Tibial nerve (tissue), 4 donors: ENCODE measurements at regions not wholly inside any gene's neighbourhood (a gene's known extent, or its start where the extent isn't known, plus 50 kb on each side); places are given as distances from the start of the nearest gene placed in this dataset.

Experiments
- DNase-seq, 2 donors: peaks; one replicate each; pipeline ENCODE4 v3.0.0-alpha.2; 2019; ENCODE audit warnings: low spot score in 2 of 2
- H3K27ac ChIP-seq, 4 donors: fragments of 200-600 bp; sonication (generic) in 3 of 4; one replicate each; pipeline ENCODE4 v1.5.1; 2017 to 2019; ENCODE audit warnings: mild to moderate bottlenecking in 1 of 4
- H3K27me3 ChIP-seq, 2 donors: fragments of 200-600 bp; sonication (generic) in 1 of 2; one replicate each; pipeline versions ENCODE4 v1.5.1 to v1.6.0; 2017 to 2019
- H3K36me3 ChIP-seq, 3 donors: fragments of 200-600 bp; sonication (generic); one replicate each; pipeline ENCODE4 v1.5.1; 2018 to 2019
- H3K4me1 ChIP-seq, 4 donors: fragments of 200-600 bp; sonication (generic) in 3 of 4; one replicate each; pipeline ENCODE4 v1.5.1; 2017 to 2019
- H3K4me3 ChIP-seq, 4 donors: fragments of 200-600 bp; sonication (generic) in 3 of 4; one replicate each; pipeline ENCODE4 v1.5.1; 2017 to 2019; ENCODE audit warnings: mild to moderate bottlenecking in 1 of 4, moderate library complexity in 1 of 4
- H3K9me3 ChIP-seq, 4 donors: fragments of 200-600 bp; sonication (generic) in 3 of 4; one replicate each; pipeline ENCODE4 v1.5.1; 2017 to 2019
- EP300 ChIP-seq, 2 donors: sonication (generic); formaldehyde crosslinking; IDR thresholded peaks; one replicate each; pipeline ENCODE4 v1.6.1; 2017; ENCODE audit warnings: antibody characterized with exemption in 2 of 2, mild to moderate bottlenecking in 1 of 2
- POLR2A ChIP-seq, 2 donors: fragments of 450-650 bp; IDR thresholded peaks; one replicate each; pipeline ENCODE4 v1.6.1; 2017; ENCODE audit warnings: antibody characterized with exemption in 2 of 2, mild to moderate bottlenecking in 2 of 2, moderate library complexity in 2 of 2
- WGBS, 2 donors: methylation state at CpG; one replicate each; pipeline ENCODE4 v1.1.5; 2018; 5-methylcytosine and 5-hydroxymethylcytosine counted together
- TF ChIP-seq, protein P1 (sequence below), 5 experiments: fragments of 200-600 bp in 3 of 5; fragments of 450-650 bp in 2 of 5; sonication (generic) in 3 of 5; IDR thresholded peaks; one replicate each; pipeline ENCODE4 v1.5.1; 2016 to 2019; ENCODE audit warnings: antibody characterized with exemption in 5 of 5, mild to moderate bottlenecking in 3 of 5, moderate library complexity in 2 of 5

DNA sequence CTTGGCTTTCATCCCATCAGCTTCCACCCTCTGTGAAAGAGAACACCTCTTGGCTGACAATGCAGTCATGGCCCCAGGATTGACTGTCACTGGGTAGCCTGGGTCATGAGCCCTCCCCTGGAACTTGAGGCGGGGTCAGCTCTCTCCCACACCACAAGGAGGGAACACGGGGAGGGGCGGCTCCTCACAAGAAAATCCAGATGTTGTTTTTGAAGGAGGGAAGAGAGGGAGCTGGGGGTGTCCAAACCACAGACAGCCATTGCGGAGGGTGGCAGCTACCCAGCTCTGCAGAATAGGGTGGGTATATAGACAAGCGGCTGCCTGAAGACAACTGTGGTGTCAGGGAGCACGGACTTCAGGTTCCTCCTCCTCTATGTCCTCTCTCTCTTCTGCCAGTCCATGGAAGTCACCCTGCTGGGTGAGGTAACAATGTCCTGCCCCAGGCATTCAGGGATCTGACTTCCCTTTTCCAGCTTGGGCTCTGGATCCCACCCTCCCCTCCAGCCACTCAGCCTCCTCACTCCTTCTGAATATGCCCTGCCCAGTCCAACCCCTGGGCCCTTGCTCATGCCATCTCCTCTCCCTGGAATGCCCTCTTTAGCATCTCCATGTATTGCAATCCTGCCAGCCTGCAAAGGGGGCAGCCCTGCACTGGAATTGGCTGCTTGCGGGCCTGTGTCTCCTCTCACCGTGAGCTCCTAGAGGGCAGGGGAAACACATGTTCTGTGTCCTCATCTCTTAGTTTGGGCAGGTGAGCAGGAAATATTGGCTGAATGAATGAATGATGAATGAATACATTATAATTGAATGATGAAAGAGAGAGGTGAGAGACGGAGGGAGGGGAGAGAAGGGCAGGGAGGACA, 60.9 kb upstream of the RUNX3 start:
- H3K27me3 ChIP-seq = no peaks in the 10 kb centered on the region
- no peak overlapping the region for H3K4me3 ChIP-seq
- DNase-seq = no peak
- H3K36me3 ChIP-seq = no peaks in the 10 kb centered on the region
- peak overlapping the region in 1 of 4 donors; percentile 19 for H3K27ac ChIP-seq
- no peaks in the 10 kb centered on the region for H3K4me1 ChIP-seq
- 63 to 69% methylated on average over 9 of the region's 9 CpGs for WGBS, 2 donors
- H3K9me3 ChIP-seq = peaks cover 0 to 12% (median 0%) of the 10 kb centered on the region in 4 donors
- TF ChIP-seq POLR2A (IDR thresholded peaks at IDR 0.05) (no peak), EP300 (IDR thresholded peaks at IDR 0.05) (no peak)
- TF ChIP-seq, protein P1, sequence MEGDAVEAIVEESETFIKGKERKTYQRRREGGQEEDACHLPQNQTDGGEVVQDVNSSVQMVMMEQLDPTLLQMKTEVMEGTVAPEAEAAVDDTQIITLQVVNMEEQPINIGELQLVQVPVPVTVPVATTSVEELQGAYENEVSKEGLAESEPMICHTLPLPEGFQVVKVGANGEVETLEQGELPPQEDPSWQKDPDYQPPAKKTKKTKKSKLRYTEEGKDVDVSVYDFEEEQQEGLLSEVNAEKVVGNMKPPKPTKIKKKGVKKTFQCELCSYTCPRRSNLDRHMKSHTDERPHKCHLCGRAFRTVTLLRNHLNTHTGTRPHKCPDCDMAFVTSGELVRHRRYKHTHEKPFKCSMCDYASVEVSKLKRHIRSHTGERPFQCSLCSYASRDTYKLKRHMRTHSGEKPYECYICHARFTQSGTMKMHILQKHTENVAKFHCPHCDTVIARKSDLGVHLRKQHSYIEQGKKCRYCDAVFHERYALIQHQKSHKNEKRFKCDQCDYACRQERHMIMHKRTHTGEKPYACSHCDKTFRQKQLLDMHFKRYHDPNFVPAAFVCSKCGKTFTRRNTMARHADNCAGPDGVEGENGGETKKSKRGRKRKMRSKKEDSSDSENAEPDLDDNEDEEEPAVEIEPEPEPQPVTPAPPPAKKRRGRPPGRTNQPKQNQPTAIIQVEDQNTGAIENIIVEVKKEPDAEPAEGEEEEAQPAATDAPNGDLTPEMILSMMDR (IDR thresholded peaks at IDR 0.05) = no peak

DNA sequence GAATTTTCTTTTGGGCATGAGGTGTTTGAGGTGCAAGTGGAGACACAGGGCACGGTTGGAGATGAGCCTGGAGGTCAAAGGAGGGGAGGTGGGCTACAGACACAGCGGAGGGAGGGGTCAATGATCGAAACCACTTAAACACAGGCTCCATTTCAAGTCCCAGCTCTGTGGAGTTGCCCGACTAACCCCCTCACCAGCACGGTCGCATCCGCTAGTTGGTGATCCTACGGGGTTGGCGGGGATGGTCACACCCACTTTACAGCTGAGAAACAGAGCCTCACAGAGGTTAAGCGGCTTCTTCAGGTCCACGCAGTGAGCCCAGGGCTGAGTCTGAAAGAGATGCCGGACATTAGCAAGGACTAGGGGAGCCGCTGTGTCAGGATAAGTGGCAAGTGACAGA, 60.1 kb upstream of the RUNX3 start:
- Histone ChIP-seq H3K9me3 (peaks cover 0 to 12% (median 0%) of the 10 kb centered on the region in 4 donors), H3K27ac (no peak overlapping the region), H3K36me3 (no peaks in the 10 kb centered on the region), H3K4me1 (no peaks in the 10 kb centered on the region), H3K27me3 (no peaks in the 10 kb centered on the region), H3K4me3 (no peak overlapping the region)
- DNase-seq = no peak
- no peak for TF ChIP-seq EP300 (IDR thresholded peaks at IDR 0.05)
- TF ChIP-seq, protein P1 (IDR thresholded peaks at IDR 0.05) = no peak
- TF ChIP-seq POLR2A (IDR thresholded peaks at IDR 0.05) = no peak
- 70 to 77% methylated on average over 13 of the region's 13 CpGs for WGBS, 2 donors

DNA sequence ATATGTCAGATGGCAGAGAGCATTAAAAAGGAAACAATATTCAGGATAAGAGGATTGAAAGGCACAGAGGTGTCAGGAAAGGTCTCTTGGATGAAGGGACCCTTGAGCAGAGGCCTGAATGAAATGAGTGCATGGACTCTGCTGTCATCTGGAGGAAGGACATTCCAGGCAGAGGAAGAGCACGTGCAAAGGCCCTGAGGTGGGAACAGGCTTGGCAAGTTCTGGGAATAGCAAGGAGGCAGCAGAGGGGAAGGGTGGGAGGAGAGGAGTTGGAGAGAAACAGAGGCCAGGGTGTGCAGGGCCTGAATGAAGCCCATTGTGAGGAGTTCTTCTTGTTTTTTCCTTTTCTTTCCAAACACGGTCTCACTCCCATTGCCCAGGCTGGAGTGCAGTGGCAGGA, 59.0 kb upstream of the RUNX3 start:
- Histone ChIP-seq H3K27ac (no peak overlapping the region), H3K36me3 (no peaks in the 10 kb centered on the region), H3K9me3 (peaks cover 0 to 12% (median 0%) of the 10 kb centered on the region in 4 donors), H3K27me3 (no peaks in the 10 kb centered on the region), H3K4me3 (no peak overlapping the region), H3K4me1 (peaks cover 0 to 4% (median 0%) of the 10 kb centered on the region in 4 donors)
- TF ChIP-seq EP300 (IDR thresholded peaks at IDR 0.05) = no peak
- TF ChIP-seq POLR2A (IDR thresholded peaks at IDR 0.05) = no peak
- TF ChIP-seq, protein P1 (IDR thresholded peaks at IDR 0.05) = no peak
- WGBS, 2 donors = 63 to 68% methylated on average over 2 of the region's 2 CpGs
- DNase-seq = no peak

DNA sequence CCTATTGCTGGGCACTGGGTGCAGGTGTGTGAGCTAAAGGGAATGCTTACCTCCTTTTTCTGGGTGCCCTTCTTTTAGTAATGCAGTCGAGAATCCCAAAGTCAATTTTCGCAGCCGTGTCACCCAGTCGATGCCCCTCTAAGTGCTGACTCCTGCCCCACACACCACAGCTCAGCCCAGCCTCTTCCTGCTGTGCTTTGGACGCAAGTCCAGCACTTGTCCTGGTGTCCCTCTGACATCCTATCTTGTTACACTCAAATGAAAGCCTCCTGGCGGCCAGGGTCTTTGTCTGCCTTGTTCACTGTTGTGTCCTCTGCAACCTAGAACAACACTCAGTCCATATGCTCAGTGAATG, 58.5 kb upstream of the RUNX3 start:
- DNase-seq = no peak
- Histone ChIP-seq H3K27ac (no peak overlapping the region), H3K36me3 (no peaks in the 10 kb centered on the region), H3K4me3 (no peak overlapping the region), H3K9me3 (peaks cover 0 to 12% (median 0%) of the 10 kb centered on the region in 4 donors), H3K27me3 (no peaks in the 10 kb centered on the region), H3K4me1 (peaks cover 0 to 4% (median 0%) of the 10 kb centered on the region in 4 donors)
- WGBS, 2 donors = 78 to 85% methylated on average over 6 of the region's 6 CpGs
- TF ChIP-seq POLR2A (IDR thresholded peaks at IDR 0.05) (no peak), EP300 (IDR thresholded peaks at IDR 0.05) (no peak)
- TF ChIP-seq, protein P1 (IDR thresholded peaks at IDR 0.05) = no peak

DNA sequence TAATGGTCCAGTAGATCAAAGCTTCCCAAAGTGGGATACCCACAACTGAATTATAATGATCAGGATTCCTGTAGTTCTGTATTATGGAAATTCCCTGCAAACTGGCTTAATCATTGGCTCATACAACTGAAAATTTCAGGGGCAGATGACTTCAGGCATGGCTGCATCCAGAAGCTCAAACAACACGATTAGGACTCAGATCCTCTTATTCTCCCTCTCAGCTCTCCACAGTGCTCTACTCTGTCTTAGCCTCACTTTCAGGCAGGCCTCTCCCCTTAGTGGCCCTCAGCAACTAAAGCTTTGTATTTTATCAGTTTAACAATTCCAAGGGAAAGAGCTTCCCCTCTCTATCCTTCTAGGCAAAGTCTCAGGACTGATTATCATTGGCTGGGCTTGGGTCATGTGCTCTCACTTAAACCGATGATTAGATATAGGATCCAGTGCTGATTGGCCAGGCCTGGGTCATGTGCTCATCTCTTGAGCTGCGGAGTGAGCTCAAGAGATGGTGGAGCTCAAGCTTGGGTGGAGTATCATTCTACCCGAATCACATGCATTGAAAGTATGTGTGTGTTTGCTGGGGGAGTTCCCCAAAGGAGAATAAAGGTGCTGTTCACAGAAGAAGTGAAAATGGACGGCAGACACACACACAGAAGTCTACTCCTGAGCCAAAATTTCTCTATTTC, 57.9 kb upstream of the RUNX3 start:
- Histone ChIP-seq H3K36me3 (no peaks in the 10 kb centered on the region), H3K4me3 (no peak overlapping the region), H3K27me3 (no peaks in the 10 kb centered on the region), H3K27ac (no peak overlapping the region), H3K4me1 (peaks cover 0 to 4% (median 0%) of the 10 kb centered on the region in 4 donors), H3K9me3 (peaks cover 0 to 12% (median 0%) of the 10 kb centered on the region in 4 donors)
- WGBS, 2 donors = 76 to 80% methylated on average over 5 of the region's 5 CpGs
- DNase-seq = no peak
- TF ChIP-seq, protein P1 (IDR thresholded peaks at IDR 0.05) = no peak
- no peak for TF ChIP-seq POLR2A (IDR thresholded peaks at IDR 0.05)
- TF ChIP-seq EP300 (IDR thresholded peaks at IDR 0.05) = no peak
